HG03108 (cell line): ENCODE measurements at regions not wholly inside any gene's neighbourhood (a gene's known extent, or its start where the extent isn't known, plus 50 kb on each side); places are given as distances from the start of the nearest gene placed in this dataset.

ENCODE experiments used
- ATAC-seq: cut with Tn5 transposase; IDR thresholded peaks from one replicate; pipeline ENCODE4 v1.9.1; 2021; ENCODE audit warnings: moderate library complexity; ENCODE audit not compliant: unreplicated experiment

GRCh38 chr6:33967966-33968724 is 164.3 kb upstream of the MLN start:
- no peak for ATAC-seq

GRCh38 chr6:33967265-33967767 is 163.5 kb upstream of the MLN start:
- ATAC-seq: no peak

- ATAC-seq: no peak
Observed at GRCh38 chr6:33966536-33966935, 162.7 kb upstream of the MLN start.

DNA sequence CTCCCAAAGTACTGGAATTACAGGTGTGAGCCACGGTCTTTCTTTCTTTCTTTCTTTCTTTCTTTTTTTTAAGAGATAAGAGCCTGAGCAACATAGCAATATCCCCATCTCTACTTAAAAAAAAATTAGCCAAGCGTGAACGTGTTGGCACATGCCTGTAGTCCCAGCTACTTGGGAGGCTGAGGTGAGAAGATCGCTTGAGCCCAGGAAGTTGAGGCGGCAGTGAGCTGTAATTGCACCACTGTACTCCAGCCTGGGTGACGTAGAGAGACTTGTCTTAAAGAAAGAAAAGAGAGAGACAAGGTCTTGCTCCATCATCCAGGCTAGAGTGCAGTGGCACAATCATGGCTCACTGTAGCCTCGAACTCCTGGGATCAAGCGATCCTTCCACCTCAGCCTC is 162.0 kb upstream of the MLN start:
- ATAC-seq: no peak

GRCh38 chr6:33964387-33964786 is 160.6 kb upstream of the MLN start:
- ATAC-seq: no peak

- no peak for ATAC-seq
Observed at GRCh38 chr6:33963136-33963750, 159.4 kb upstream of the MLN start.

DNA sequence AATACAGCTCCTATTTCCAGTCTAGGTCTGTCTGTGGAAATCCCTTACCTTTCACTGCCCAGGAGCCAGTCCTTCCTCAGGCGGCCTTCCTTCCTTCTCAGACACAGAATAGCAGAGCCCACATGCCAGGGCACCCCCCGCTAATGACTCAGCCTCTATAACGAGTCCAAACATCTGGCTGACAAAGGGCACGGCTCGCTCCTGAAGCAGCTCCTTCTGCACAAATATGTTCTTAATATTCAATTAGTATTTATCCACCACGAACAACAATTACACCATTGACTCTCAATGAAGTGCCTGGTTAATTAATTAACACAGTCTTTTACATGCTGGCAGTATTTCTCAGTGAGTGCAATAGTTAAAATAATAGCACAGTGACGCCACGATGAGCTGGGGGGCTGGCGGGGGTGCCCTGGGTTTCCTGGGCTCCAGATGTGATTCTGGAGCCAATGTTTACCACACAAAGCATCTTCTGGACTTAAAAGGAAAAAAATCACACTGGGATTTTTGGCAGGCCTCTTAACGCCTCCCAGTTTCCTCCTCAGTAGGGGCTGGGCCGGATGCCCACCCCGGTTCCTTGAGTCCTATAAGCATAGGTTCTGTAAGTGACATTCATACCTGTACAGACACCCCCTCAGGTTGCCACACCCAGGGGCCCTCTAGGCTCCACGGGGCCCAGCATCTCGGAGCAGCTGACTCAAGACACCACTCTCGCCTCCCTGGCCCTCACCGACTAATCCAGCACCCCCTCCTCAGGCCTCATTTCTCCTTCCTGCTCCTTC is 158.6 kb upstream of the MLN start:
- no peak for ATAC-seq

DNA sequence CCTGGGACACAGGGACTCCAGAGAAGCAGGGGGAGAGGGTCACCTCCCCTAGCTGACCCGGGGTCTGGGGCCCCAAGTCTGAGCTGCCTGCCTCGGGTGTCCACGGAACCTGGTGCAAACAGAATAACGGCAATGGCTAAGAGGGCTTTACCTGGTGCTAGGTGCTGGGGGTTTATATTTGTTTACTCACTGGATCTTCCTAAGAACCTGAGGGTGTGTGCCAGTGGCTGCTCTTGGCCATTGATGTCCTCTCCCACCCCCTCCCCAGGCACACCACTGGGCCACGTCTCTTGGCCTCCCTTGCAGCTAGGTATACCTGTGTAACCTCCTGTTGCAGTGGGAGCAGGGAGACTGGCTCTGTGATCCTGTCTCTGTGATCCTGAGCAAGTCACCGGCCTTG is 157.9 kb upstream of the MLN start:
- no peak for ATAC-seq

- ATAC-seq: no peak
Observed at GRCh38 chr6:33960345-33961313, 156.8 kb upstream of the MLN start.

- no peak for ATAC-seq
Observed at GRCh38 chr6:33959661-33960344, 156.0 kb upstream of the MLN start.

GRCh38 chr6:33959329-33959651 is 155.5 kb upstream of the MLN start:
- no peak for ATAC-seq

DNA sequence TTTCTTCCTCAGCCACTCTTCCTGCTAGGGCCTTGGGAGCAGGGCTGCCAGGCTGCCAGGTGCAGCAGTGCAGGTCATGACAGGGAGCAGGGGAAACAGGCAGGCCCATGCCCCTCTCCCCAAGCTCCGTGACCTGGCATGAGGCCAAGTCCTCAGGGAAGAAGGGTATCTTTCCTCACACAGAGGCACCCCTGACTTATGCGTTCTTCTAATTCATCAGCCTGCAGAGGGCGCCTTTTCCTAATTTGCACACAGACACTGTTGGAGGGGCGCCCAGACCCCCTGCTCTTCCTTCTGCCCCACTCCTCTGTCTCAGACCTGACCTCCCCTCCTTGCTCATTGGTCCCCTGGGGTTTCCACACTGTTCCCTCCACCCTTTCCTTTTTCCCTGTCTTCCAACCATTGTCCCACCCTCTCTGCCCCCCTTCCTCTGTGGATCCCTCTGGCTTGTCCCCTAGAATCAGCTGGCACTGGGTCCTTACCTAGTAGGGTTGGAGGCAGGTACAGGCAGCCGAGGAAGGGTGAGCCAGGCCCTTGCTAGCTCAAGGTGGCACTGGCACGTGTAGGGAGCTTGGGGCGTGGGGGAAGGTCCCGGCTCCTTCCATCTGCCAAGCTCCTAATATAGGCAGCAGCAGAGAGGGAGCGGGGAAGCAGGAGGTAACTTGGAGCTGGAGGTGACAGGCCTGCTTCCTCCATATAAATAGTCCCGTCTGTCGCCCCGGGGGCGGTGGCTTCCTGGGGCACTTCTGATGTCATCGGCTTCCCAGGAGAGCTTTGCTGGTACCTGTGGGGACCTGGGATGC is 154.9 kb upstream of the MLN start:
- ATAC-seq: no peak

DNA sequence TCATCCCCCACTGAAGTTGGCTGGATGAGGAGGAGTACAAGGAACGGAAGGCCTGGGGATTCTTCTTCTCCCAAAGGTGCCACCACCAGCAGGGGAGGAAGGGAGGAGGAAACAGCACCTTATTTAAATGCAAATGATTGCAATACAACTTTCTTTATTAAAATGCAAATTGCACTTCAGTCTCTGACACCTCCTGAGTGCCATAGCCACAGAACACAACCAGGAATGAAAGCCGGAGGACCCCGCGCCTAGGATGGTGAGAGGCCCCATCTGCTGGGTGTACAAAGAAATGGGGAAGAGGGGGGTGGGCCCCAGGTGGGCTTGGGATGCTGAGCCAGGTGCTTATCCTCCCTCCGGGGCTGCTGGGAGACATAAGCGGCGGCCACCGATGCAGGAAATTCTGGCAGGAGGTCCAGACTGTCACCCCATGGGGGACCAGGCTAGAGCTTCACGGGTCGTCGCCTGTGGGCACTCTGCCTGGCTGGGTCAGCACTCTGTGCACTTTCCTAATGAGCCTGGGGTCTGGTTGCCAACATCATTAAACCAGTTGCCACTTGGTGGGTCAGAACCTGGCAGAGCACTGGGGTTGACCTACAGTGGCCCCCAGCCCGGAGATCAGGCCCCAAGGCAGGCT is 154.2 kb upstream of the MLN start:
- ATAC-seq: no peak

DNA sequence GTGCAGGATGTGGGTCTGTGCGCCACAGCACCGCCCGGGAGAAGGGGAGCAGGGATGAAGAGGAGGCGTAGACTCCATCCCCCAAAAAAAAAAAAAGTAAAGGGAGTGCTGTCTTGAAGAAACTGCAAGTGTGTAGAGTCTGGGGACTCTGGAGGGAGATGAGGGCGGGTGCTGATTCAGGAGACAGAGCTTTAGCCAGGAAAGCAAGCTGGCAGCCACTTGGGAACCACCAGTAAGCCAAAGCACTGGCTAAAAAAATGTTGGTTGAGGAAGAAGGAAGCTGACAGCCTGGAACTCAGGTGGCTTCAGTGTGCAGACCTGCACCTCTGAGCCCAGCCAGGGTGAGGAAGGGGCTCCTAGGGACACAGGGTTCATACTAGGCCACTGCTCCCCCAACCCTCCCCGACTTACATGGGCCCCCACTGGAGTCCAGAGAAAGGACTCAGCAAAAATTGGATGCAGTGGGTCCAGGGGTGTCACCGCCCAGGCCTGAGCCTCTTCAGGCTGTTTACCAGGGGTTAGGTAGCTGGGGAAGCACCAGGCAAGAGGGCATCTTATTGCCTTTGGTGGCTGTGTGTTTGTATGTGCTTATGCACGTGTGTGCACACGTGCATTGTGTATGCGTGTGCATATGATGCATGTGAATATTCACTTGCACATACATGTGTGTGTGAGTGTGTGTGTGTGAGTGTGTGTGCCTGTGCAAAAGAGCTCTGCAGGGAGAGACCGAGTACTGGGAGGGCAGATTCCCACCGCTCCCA is 153.5 kb upstream of the MLN start:
- ATAC-seq: no peak

GRCh38 chr6:33956206-33956605 is 152.4 kb upstream of the MLN start:
- ATAC-seq: no peak

- no peak for ATAC-seq
Observed at GRCh38 chr6:33955566-33955965, 151.8 kb upstream of the MLN start.

GRCh38 chr6:33954453-33954852 is 150.7 kb upstream of the MLN start:
- ATAC-seq: no peak

GRCh38 chr6:33953171-33953570 is 149.4 kb upstream of the MLN start:
- no peak for ATAC-seq
